ENCODE measurements at regions not wholly inside any gene's neighbourhood (a gene's known extent, or its start where the extent isn't known, plus 50 kb on each side); places are given as distances from the start of the nearest gene placed in this dataset.

DNA sequence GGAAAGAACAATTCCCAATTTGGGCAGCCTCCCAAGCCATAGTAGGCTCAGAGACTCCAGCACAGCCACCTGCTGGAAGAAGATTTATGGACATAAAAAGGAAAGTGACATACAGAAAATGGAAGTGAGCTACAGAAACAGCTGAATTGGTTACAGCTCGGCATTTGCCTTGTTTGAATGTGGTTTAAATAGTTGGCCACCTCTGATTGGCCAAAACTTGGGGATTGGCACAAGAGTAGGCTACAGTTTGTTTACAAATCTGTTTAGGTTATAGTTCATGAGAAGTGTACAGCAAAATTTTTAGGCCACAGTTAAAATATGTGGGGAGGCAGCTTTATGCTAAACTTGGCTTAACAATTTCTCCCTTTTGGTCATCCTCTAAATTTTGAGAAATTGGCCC, 150.4 kb downstream of the MAGEC1 start:
- intact Hi-C loops (cut with micrococcal nuclease), result no loop called here
- ATAC-seq (no peak), DNase-seq (ENCODE audit: extremely low read depth in 1 of 4, low spot score in 3 of 4) (no peak), FAIRE-seq (no peak)
- Histone ChIP-seq H3K27me3 (ENCODE audit: control insufficient read depth in 2 of 2, insufficient read depth in 2 of 2, low read length in 2 of 2) (no peaks in the 10 kb centered on the region), H3K9ac (ENCODE audit: insufficient read depth in 1 of 2, low read depth in 2 of 2, low read length in 2 of 2) (no peak overlapping the region), H3K27ac (ENCODE audit: extremely low read depth, low read depth, low read length) (no peak overlapping the region), H3K4me3 (no peak overlapping the region), H4K20me1 (replicated peaks; ENCODE audit: control insufficient read depth, insufficient read depth, low read length) (no peaks in the 10 kb centered on the region), H3K36me3 (ENCODE audit: control insufficient read depth, insufficient read depth, low read length) (no peaks in the 10 kb centered on the region), H3K4me2 (ENCODE audit: insufficient read depth, low read length) (no peak overlapping the region), H3K79me2 (ENCODE audit: control insufficient read depth, insufficient read depth, low read length) (no peaks in the 10 kb centered on the region), H3K4me1 (replicated peaks in 1 of 2; ENCODE audit: control insufficient read depth in 2 of 2, insufficient read depth in 2 of 2, low read length in 2 of 2) (no peaks in the 10 kb centered on the region), H3K9me3 (replicated peaks; ENCODE audit: control insufficient read depth, insufficient read depth, low read depth, low read length) (no peaks in the 10 kb centered on the region), H2AFZ (ENCODE audit: low read depth, low read length) (no peak overlapping the region), H3K9me1 (ENCODE audit: control insufficient read depth, insufficient read depth, low read length) (no peaks in the 10 kb centered on the region)
- ChIA-PET CTCF (ENCODE audit: low intra/inter-chr PET ratio) (no interaction called here), POLR2A (no interaction called here)
- in situ Hi-C loops (cut with MboI), result no loop called here
- WGBS (ENCODE audit: insufficient coverage, low coverage, missing lambda C conversion rate), result 0% methylated on average over 1 of the region's 1 CpG
- BruUV-seq (replicated peaks), result no TSS peak
- TF ChIP-seq EWSR1 (IDR thresholded peaks at IDR 0.05; ENCODE audit: borderline replicate concordance, low read depth, partially characterized antibody) (no peak), YBX1 (IDR thresholded peaks at IDR 0.05) (no peak), HNRNPLL (IDR thresholded peaks at IDR 0.05; ENCODE audit: low read depth, low read length, poor library complexity, severe bottlenecking) (no peak), FOSL1 (tag; conservative IDR thresholded peaks at IDR 0.05) (no peak), BRCA1 (IDR thresholded peaks at IDR 0.05) (no peak), BRCA1 (CRISPR knock-in tag; IDR thresholded peaks at IDR 0.05) (no peak), IFI16 (CRISPR knock-in tag; IDR thresholded peaks at IDR 0.05) (no peak), RAD51 (IDR thresholded peaks at IDR 0.05; ENCODE audit: borderline replicate concordance, low read depth) (no peak), BMI1 (IDR thresholded peaks at IDR 0.05; ENCODE audit: low read length) (no peak), CC2D1A (IDR thresholded peaks at IDR 0.05) (no peak)
- TF ChIP-seq, protein P1, sequence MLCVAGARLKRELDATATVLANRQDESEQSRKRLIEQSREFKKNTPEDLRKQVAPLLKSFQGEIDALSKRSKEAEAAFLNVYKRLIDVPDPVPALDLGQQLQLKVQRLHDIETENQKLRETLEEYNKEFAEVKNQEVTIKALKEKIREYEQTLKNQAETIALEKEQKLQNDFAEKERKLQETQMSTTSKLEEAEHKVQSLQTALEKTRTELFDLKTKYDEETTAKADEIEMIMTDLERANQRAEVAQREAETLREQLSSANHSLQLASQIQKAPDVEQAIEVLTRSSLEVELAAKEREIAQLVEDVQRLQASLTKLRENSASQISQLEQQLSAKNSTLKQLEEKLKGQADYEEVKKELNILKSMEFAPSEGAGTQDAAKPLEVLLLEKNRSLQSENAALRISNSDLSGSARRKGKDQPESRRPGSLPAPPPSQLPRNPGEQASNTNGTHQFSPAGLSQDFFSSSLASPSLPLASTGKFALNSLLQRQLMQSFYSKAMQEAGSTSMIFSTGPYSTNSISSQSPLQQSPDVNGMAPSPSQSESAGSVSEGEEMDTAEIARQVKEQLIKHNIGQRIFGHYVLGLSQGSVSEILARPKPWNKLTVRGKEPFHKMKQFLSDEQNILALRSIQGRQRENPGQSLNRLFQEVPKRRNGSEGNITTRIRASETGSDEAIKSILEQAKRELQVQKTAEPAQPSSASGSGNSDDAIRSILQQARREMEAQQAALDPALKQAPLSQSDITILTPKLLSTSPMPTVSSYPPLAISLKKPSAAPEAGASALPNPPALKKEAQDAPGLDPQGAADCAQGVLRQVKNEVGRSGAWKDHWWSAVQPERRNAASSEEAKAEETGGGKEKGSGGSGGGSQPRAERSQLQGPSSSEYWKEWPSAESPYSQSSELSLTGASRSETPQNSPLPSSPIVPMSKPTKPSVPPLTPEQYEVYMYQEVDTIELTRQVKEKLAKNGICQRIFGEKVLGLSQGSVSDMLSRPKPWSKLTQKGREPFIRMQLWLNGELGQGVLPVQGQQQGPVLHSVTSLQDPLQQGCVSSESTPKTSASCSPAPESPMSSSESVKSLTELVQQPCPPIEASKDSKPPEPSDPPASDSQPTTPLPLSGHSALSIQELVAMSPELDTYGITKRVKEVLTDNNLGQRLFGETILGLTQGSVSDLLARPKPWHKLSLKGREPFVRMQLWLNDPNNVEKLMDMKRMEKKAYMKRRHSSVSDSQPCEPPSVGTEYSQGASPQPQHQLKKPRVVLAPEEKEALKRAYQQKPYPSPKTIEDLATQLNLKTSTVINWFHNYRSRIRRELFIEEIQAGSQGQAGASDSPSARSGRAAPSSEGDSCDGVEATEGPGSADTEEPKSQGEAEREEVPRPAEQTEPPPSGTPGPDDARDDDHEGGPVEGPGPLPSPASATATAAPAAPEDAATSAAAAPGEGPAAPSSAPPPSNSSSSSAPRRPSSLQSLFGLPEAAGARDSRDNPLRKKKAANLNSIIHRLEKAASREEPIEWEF (CRISPR knock-in tag; IDR thresholded peaks at IDR 0.05), result no peak
- TF ChIP-seq, protein P2, sequence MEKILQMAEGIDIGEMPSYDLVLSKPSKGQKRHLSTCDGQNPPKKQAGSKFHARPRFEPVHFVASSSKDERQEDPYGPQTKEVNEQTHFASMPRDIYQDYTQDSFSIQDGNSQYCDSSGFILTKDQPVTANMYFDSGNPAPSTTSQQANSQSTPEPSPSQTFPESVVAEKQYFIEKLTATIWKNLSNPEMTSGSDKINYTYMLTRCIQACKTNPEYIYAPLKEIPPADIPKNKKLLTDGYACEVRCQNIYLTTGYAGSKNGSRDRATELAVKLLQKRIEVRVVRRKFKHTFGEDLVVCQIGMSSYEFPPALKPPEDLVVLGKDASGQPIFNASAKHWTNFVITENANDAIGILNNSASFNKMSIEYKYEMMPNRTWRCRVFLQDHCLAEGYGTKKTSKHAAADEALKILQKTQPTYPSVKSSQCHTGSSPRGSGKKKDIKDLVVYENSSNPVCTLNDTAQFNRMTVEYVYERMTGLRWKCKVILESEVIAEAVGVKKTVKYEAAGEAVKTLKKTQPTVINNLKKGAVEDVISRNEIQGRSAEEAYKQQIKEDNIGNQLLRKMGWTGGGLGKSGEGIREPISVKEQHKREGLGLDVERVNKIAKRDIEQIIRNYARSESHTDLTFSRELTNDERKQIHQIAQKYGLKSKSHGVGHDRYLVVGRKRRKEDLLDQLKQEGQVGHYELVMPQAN (IDR thresholded peaks at IDR 0.05; ENCODE audit: borderline replicate concordance), result no peak

Measured in K562 (cell line).